ENCODE measurements at regions not wholly inside any gene's neighbourhood (a gene's known extent, or its start where the extent isn't known, plus 50 kb on each side); places are given as distances from the start of the nearest gene placed in this dataset.

DNA sequence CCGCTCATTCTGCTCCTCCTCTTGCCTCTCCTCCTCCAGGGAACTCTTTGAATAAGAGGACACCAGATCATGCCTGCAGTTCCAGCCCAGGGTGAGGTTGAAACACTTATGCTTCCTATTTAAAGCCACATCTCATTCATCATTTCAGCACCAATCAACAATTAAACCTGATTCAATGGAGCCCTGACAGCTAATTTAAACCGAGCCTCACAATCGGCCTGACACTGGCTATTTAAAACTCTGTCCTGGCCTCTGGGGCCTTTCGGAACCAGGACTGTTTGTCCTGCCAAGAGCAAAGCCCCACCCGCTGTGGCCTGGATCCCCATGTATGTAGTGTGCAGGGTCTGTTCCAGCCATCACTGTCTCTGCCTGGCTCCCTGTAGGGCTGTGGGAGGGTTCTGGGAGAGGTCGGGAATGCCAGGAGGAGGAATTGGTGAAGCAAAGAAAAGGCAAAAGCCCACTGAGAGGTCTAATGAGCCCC, 97.4 kb downstream of the MCFD2 start:
- FAIRE-seq (no peak), DNase-seq (ENCODE audit: low read depth, low spot score) (no peak)
- ChIA-PET POLR2A (no interaction called here), CTCF (interaction anchor here (1.3 kb wide), 2 partner anchors 12 to 15 kb away, joined by 3 to 4 read pairs; no protein-coding TSS in a partner anchor)
- H3K4me3 ChIP-seq (replicated peaks in 1 of 3; ENCODE audit: insufficient read depth in 1 of 3, low read depth in 1 of 3, low read length in 3 of 3), result no peak overlapping the region
- dilution Hi-C loops (cut with MboI; ENCODE audit: extremely low pct_ligation_motif_present, low sequenced_read_pairs) (no loop called here), intact Hi-C loops (cut with micrococcal nuclease) (no loop called here)
- H3K9me1 ChIP-seq (replicated peaks; ENCODE audit: control insufficient read depth, extremely low read depth, insufficient read depth, low read length), result no peaks in the 10 kb centered on the region
- H3K9me3 ChIP-seq (replicated peaks; ENCODE audit: control insufficient read depth, insufficient read depth, low read length), result no peaks in the 10 kb centered on the region
- no peak overlapping the region for H3K27ac ChIP-seq (ENCODE audit: insufficient read depth, low read depth, low read length)
- peaks cover 17% of the 10 kb centered on the region for H3K4me1 ChIP-seq (ENCODE audit: control insufficient read depth, extremely low read depth, insufficient read depth, low read length)
- no TSS peak for BruUV-seq (replicated peaks)
- no peak overlapping the region for H3K4me2 ChIP-seq (ENCODE audit: insufficient read depth, low read length)
- no peaks in the 10 kb centered on the region for H4K20me1 ChIP-seq (replicated peaks; ENCODE audit: control insufficient read depth, extremely low read depth, insufficient read depth, low read length)
- H2AFZ ChIP-seq (ENCODE audit: low read depth, low read length), result no peak overlapping the region
- H3K27me3 ChIP-seq (ENCODE audit: control insufficient read depth in 2 of 2, insufficient read depth in 2 of 2, low read length in 2 of 2), result no peaks in the 10 kb centered on the region
- no peaks in the 10 kb centered on the region for H3K79me2 ChIP-seq (ENCODE audit: control insufficient read depth, insufficient read depth, low read length)
- H3K9ac ChIP-seq (replicated peaks; ENCODE audit: extremely low read depth, insufficient read depth, low read length), result no peak overlapping the region
- TF ChIP-seq POLR2AphosphoS5 (IDR thresholded peaks at IDR 0.05; ENCODE audit: insufficient read depth, low read depth, low read length), result no peak
- TF ChIP-seq, protein P1, sequence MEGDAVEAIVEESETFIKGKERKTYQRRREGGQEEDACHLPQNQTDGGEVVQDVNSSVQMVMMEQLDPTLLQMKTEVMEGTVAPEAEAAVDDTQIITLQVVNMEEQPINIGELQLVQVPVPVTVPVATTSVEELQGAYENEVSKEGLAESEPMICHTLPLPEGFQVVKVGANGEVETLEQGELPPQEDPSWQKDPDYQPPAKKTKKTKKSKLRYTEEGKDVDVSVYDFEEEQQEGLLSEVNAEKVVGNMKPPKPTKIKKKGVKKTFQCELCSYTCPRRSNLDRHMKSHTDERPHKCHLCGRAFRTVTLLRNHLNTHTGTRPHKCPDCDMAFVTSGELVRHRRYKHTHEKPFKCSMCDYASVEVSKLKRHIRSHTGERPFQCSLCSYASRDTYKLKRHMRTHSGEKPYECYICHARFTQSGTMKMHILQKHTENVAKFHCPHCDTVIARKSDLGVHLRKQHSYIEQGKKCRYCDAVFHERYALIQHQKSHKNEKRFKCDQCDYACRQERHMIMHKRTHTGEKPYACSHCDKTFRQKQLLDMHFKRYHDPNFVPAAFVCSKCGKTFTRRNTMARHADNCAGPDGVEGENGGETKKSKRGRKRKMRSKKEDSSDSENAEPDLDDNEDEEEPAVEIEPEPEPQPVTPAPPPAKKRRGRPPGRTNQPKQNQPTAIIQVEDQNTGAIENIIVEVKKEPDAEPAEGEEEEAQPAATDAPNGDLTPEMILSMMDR (IDR thresholded peaks at IDR 0.05; ENCODE audit: extremely low read depth in 1 of 2, insufficient read depth in 1 of 2, low read depth in 1 of 2, low read length in 2 of 2), result no peak
- TF ChIP-seq POLR2A (IDR thresholded peaks at IDR 0.05; ENCODE audit: low read depth, low read length), result no peak
- no peak for TF ChIP-seq JUN (IDR thresholded peaks at IDR 0.05; ENCODE audit: borderline replicate concordance, insufficient read depth, insufficient read length, low read depth)
- TF ChIP-seq GATA2 (IDR thresholded peaks at IDR 0.05; ENCODE audit: insufficient read depth, insufficient read length, low read depth, low read length), result no peak
- no peak for TF ChIP-seq FOS (IDR thresholded peaks at IDR 0.05; ENCODE audit: borderline replicate concordance, insufficient read depth, low read length)
- no peak for TF ChIP-seq EZH2 (IDR thresholded peaks at IDR 0.05; ENCODE audit: borderline replicate concordance, low read depth, low read length, severe bottlenecking)
- no peak for TF ChIP-seq MYC (IDR thresholded peaks at IDR 0.05; ENCODE audit: low read depth, low read length)
- TF ChIP-seq, protein P2, sequence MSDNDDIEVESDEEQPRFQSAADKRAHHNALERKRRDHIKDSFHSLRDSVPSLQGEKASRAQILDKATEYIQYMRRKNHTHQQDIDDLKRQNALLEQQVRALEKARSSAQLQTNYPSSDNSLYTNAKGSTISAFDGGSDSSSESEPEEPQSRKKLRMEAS (IDR thresholded peaks at IDR 0.05; ENCODE audit: insufficient read depth, insufficient read length), result no peak
- no peaks in the 10 kb centered on the region for H3K36me3 ChIP-seq (ENCODE audit: control insufficient read depth in 2 of 2, extremely low read depth in 1 of 2, insufficient read depth in 2 of 2, low read length in 2 of 2)
